Neutrophil (primary cell): ENCODE measurements at regions not wholly inside any gene's neighbourhood (a gene's known extent, or its start where the extent isn't known, plus 50 kb on each side); places are given as distances from the start of the nearest gene placed in this dataset.
"Not testable (repeated sequence)": the region's sequence is repeated elsewhere in the genome, so short reads cannot be mapped to it uniquely, and the experiment has no call there.

ENCODE experiments used
- H3K27ac ChIP-seq: fragments of 200-600 bp; sonication (generic); 2 replicates; pipeline ENCODE4 v1.5.1; 2016; ENCODE audit warnings: mild to moderate bottlenecking, moderate library complexity
- H3K27me3 ChIP-seq: fragments of 200-600 bp; sonication (generic); 2 replicates; pipeline ENCODE4 v1.6.0; 2016; ENCODE audit warnings: mild to moderate bottlenecking
- H3K36me3 ChIP-seq: fragments of 200-600 bp; sonication (generic); 2 replicates; pipeline ENCODE4 v1.5.1; 2017
- H3K4me1 ChIP-seq, 2 experiments: fragments of 200-600 bp in 1 of 2; sonication (generic) in 1 of 2; 1 replicate in 1 of 2; 2 replicates in 1 of 2; pipeline versions ENCODE4 v1.5.1 to v1.6.1; 2013 to 2016; ENCODE audit warnings: low read depth in 1 of 2, low read length in 1 of 2, mild to moderate bottlenecking in 1 of 2, moderate library complexity in 1 of 2; ENCODE audit not compliant: control insufficient read depth in 1 of 2, insufficient read depth in 1 of 2
- H3K4me3 ChIP-seq, 2 experiments: fragments of 200-600 bp in 1 of 2; sonication (generic) in 1 of 2; 1 replicate in 1 of 2; 2 replicates in 1 of 2; pipeline ENCODE4 v1.5.1; 2013 to 2016; ENCODE audit warnings: low read depth in 1 of 2, low read length in 1 of 2, mild to moderate bottlenecking in 1 of 2, moderate library complexity in 1 of 2
- H3K9me3 ChIP-seq: fragments of 200-600 bp; sonication (generic); 2 replicates; pipeline ENCODE4 v1.5.1; 2016
- CTCF ChIP-seq: fragments of 200-600 bp; sonication (generic); IDR thresholded peaks from 2 replicates; pipeline ENCODE4 v1.5.1; 2016; ENCODE audit warnings: antibody characterized with exemption

DNA sequence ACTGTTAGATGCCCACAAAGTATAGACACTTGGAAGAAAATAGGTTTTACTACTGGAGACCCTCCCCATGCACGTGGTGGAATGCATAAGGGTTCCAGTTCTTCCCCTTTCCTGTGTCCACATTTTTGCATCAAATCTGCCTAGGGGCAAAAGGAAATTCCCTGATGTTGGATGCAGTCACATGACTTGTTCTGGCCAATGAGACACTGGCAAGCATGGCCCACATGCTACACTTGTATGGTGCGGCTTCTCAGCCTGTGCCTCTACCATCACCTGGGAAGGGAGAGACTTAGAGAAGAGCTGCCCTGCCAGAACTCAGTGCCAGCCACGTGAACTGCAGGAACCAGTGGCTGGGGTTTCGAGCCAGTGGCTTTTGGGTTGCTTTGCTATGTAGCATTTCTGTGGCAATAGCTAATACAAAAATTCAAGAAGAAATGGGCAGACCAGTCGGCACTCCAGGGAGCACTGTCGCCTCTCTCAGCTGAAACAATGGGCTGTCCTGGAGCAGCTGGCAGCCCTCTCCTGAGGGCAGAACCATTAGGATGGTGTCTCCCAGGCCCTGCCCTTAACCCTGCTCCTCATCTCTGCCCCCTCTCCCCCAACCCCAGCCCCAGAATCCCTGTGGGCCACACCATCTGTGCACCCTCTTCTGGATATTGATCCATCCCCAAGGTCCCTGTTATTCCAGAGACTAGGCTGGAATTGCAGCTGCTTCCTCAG, 634.0 kb downstream of the UQCRFS1 start:
- Histone ChIP-seq H3K27me3 (no peaks in the 10 kb centered on the region), H3K9me3 (no peaks in the 10 kb centered on the region), H3K36me3 (no peaks in the 10 kb centered on the region), H3K4me1 (no peaks in the 10 kb centered on the region), H3K27ac (no peak overlapping the region), H3K4me3 (no peak overlapping the region)
- no peak for TF ChIP-seq CTCF

GRCh38 chr19:28578208-28578607, 634.7 kb downstream of the UQCRFS1 start:
- no peaks in the 10 kb centered on the region for H3K9me3 ChIP-seq
- no peaks in the 10 kb centered on the region for H3K36me3 ChIP-seq
- H3K27me3 ChIP-seq, result no peaks in the 10 kb centered on the region
- H3K27ac ChIP-seq, result no peak overlapping the region
- no peaks in the 10 kb centered on the region for H3K4me1 ChIP-seq
- TF ChIP-seq CTCF, result no peak
- no peak overlapping the region for H3K4me3 ChIP-seq

- no peaks in the 10 kb centered on the region for H3K9me3 ChIP-seq
- no peaks in the 10 kb centered on the region for H3K36me3 ChIP-seq
- no peak overlapping the region for H3K4me3 ChIP-seq
- no peak overlapping the region for H3K27ac ChIP-seq
- TF ChIP-seq CTCF, result no peak
- H3K27me3 ChIP-seq, result no peaks in the 10 kb centered on the region
- no peaks in the 10 kb centered on the region for H3K4me1 ChIP-seq
Observed at GRCh38 chr19:28577666-28578065, 635.3 kb downstream of the UQCRFS1 start.

DNA sequence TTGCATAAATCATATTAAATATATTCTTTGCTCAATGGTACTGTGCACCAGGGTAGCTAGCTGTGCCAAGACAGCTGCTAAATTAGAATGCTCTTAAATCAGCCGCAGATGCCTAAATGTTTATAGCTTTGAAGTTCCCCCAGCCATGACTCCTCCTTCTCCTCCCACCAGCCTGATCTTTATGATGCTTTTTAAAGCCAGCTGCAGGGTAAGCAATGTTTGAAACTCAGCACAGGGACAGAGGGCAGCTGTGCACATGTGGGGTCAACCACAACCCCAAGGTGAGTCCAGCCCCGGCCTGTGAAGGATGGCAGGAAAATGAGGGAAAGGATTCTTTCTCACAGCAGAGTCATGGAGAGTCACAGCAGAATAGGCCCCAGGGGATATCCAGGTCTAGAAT, 635.7 kb downstream of the UQCRFS1 start:
- Histone ChIP-seq H3K9me3 (no peaks in the 10 kb centered on the region), H3K27ac (no peak overlapping the region), H3K4me3 (no peak overlapping the region), H3K27me3 (no peaks in the 10 kb centered on the region), H3K36me3 (no peaks in the 10 kb centered on the region), H3K4me1 (no peaks in the 10 kb centered on the region)
- no peak for TF ChIP-seq CTCF

DNA sequence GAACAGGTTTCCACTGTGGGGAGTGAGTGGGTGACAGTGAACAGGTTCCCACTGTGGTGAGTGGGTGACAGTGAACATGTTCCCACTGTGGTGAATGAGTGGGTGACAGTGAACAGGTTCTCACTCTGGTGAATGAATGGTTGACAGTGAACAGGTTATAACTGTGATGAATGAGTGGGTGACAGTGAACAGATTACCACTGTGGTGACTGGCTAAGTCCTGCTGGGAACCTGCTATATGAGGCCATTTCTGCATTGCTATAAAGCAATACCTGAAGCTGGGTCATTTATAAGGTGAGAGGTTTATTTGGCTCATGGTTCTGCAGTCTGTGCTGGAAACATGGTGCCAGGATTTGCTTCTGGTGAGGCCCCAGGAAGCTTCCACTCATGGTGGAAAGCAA, 637.1 kb downstream of the UQCRFS1 start:
- H3K9me3 ChIP-seq, result no peaks in the 10 kb centered on the region
- no peaks in the 10 kb centered on the region for H3K4me1 ChIP-seq
- TF ChIP-seq CTCF, result no peak
- no peak overlapping the region for H3K27ac ChIP-seq
- H3K4me3 ChIP-seq, result no peak overlapping the region
- H3K27me3 ChIP-seq, result no peaks in the 10 kb centered on the region
- no peaks in the 10 kb centered on the region for H3K36me3 ChIP-seq

- H3K9me3 ChIP-seq, H3K4me1 ChIP-seq, H3K27ac ChIP-seq, H3K4me3 ChIP-seq, H3K36me3 ChIP-seq, H3K27me3 ChIP-seq: not testable (repeated sequence)
Observed at GRCh38 chr19:28575312-28575711, 637.6 kb downstream of the UQCRFS1 start.
